PC-3 (cell line): ENCODE measurements at regions not wholly inside any gene's neighbourhood (a gene's known extent, or its start where the extent isn't known, plus 50 kb on each side); places are given as distances from the start of the nearest gene placed in this dataset.

ENCODE experiments used
- ATAC-seq: fragments of 200-7000 bp; cut with Tn5 transposase; 2 replicates; pipeline ENCODE4 v1.9.1; 2020; ENCODE audit warnings: mild to moderate bottlenecking, moderate library complexity
- BruUV-seq: library from RNA; stranded (reverse); fragments of 400-500 nt; replicated peaks from 2 replicates; lab custom pipeline; 2021; lab: Mats Ljungman, UMichigan
- CTCF ChIA-PET: fragments of 300-600 bp; sonication (Branson Sonifier 250); formaldehyde crosslinking; loops from one replicate; lab custom pipeline; 2022; ENCODE audit warnings: antibody characterized with exemption; lab: Charles Lee
- POLR2A ChIA-PET: fragments of 300-600 bp; sonication (Branson Sonifier 250); formaldehyde crosslinking; loops from one replicate; lab custom pipeline; 2022; ENCODE audit warnings: antibody characterized with exemption; ENCODE audit not compliant: unreplicated experiment; lab: Charles Lee
- DNase-seq: peaks from one replicate; pipeline ENCODE4 v3.0.0-alpha.2; 2015
- H2AFZ ChIP-seq: fragments of 300-600 bp; sonication (generic); 2 replicates; pipeline ENCODE4 v1.6.0; 2016; ENCODE audit warnings: antibody characterized with exemption, low read length
- H3F3A ChIP-seq: fragments of 300-600 bp; sonication (generic); one replicate; pipeline ENCODE4 v1.6.0; 2017; ENCODE audit warnings: antibody characterized with exemption, low read length, control low read depth, mild to moderate bottlenecking; ENCODE audit not compliant: unreplicated experiment
- H3K27ac ChIP-seq: fragments of 300-600 bp; sonication (generic); 2 replicates; pipeline ENCODE4 v1.5.1; 2016; ENCODE audit warnings: mild to moderate bottlenecking, low read length
- H3K27me3 ChIP-seq: fragments of 300-600 bp; sonication (generic); 2 replicates; pipeline ENCODE4 v1.6.1; 2016; ENCODE audit warnings: low read length, mixed read lengths
- H3K36me3 ChIP-seq: fragments of 300-600 bp; sonication (generic); 2 replicates; pipeline ENCODE4 v1.6.1; 2016; ENCODE audit warnings: low read depth, mixed run types, low read length, mixed read lengths
- H3K4me1 ChIP-seq: fragments of 300-600 bp; sonication (generic); 2 replicates; pipeline ENCODE4 v1.5.1; 2016; ENCODE audit warnings: low read length; ENCODE audit not compliant: insufficient read depth
- H3K4me2 ChIP-seq: fragments of 300-600 bp; sonication (generic); 2 replicates; pipeline ENCODE4 v1.6.0; 2016; ENCODE audit warnings: low read length
- H3K4me3 ChIP-seq: fragments of 300-600 bp; sonication (generic); 2 replicates; pipeline ENCODE4 v1.5.1; 2016; ENCODE audit warnings: mild to moderate bottlenecking, low read length, mixed read lengths
- H3K79me2 ChIP-seq: fragments of 300-600 bp; sonication (generic); 2 replicates; pipeline ENCODE4 v1.6.1; 2017; ENCODE audit warnings: low read length, mixed read lengths
- H3K9ac ChIP-seq: fragments of 300-600 bp; sonication (generic); 2 replicates; pipeline ENCODE4 v1.6.0; 2016; ENCODE audit warnings: mild to moderate bottlenecking, low read length
- H3K9me2 ChIP-seq: fragments of 300-600 bp; sonication (generic); replicated peaks from 2 replicates; pipeline ENCODE4 v1.6.1; 2016; ENCODE audit warnings: mixed run types, low read length, mixed read lengths
- H3K9me3 ChIP-seq: fragments of 300-600 bp; sonication (generic); 2 replicates; pipeline ENCODE4 v1.6.1; 2016; ENCODE audit warnings: low read length, mixed read lengths
- H4K20me1 ChIP-seq: fragments of 300-600 bp; sonication (generic); 2 replicates; pipeline ENCODE4 v1.6.1; 2016; ENCODE audit warnings: low read length, mixed read lengths
- CTCF ChIP-seq: fragments of 300-600 bp; sonication (generic); conservative IDR thresholded peaks from 2 replicates; pipeline ENCODE4 v1.5.1; 2017; ENCODE audit warnings: antibody characterized with exemption, low read depth, mild to moderate bottlenecking, low read length
- EZH2 ChIP-seq: fragments of 300-600 bp; sonication (generic); IDR thresholded peaks from one replicate; pipeline ENCODE4 v1.6.1; 2017; ENCODE audit warnings: antibody characterized with exemption, mild to moderate bottlenecking, low read length; ENCODE audit not compliant: unreplicated experiment
- EZH2phosphoT487 ChIP-seq: fragments of 300-600 bp; sonication (generic); IDR thresholded peaks from 2 replicates; pipeline ENCODE4 v1.6.1; 2018; ENCODE audit warnings: mild to moderate bottlenecking, antibody characterized with exemption, low read length, borderline replicate concordance
- intact Hi-C: fragments of 100-400 bp; cut with micrococcal nuclease; formaldehyde crosslinking; loops from 2 replicates; pipeline ENCODE4 v1.9.0; 2023

- no peak overlapping the region for H3K9ac ChIP-seq
- CTCF ChIA-PET = no interaction called here
- H3K4me3 ChIP-seq = no peak overlapping the region
- no peaks in the 10 kb centered on the region for H3K36me3 ChIP-seq
- H2AFZ ChIP-seq = no peak overlapping the region
- no peak overlapping the region for H3K4me2 ChIP-seq
- intact Hi-C loops = no loop called here
- POLR2A ChIA-PET = no interaction called here
- ATAC-seq (no peak), DNase-seq (no peak)
- no peak overlapping the region for H3K27ac ChIP-seq
- no peaks in the 10 kb centered on the region for H3K4me1 ChIP-seq
- TF ChIP-seq CTCF = no peak
- TF ChIP-seq EZH2 = no peak
- TF ChIP-seq EZH2phosphoT487 = no peak
- no peaks in the 10 kb centered on the region for H3K27me3 ChIP-seq
- no peaks in the 10 kb centered on the region for H4K20me1 ChIP-seq
- no peaks in the 10 kb centered on the region for H3K9me2 ChIP-seq
- H3K9me3 ChIP-seq = no peaks in the 10 kb centered on the region
- no TSS peak for BruUV-seq
- no peaks in the 10 kb centered on the region for H3K79me2 ChIP-seq
- no peaks in the 10 kb centered on the region for H3F3A ChIP-seq
Measured at GRCh38 chr6:11485271-11485670, 52.3 kb upstream of the TMEM170B start.

GRCh38 chr6:11484441-11484840 is 53.1 kb upstream of the TMEM170B start:
- no TSS peak for BruUV-seq
- ChIA-PET CTCF (no interaction called here), POLR2A (no interaction called here)
- ATAC-seq (no peak), DNase-seq (no peak)
- Histone ChIP-seq H3F3A (no peaks in the 10 kb centered on the region), H3K9me2 (no peaks in the 10 kb centered on the region), H3K4me3 (no peak overlapping the region), H3K4me2 (no peak overlapping the region), H3K36me3 (no peaks in the 10 kb centered on the region), H3K4me1 (no peaks in the 10 kb centered on the region), H3K79me2 (no peaks in the 10 kb centered on the region), H4K20me1 (no peaks in the 10 kb centered on the region), H2AFZ (no peak overlapping the region), H3K9me3 (no peaks in the 10 kb centered on the region), H3K27me3 (no peaks in the 10 kb centered on the region), H3K27ac (no peak overlapping the region), H3K9ac (no peak overlapping the region)
- intact Hi-C loops = no loop called here
- TF ChIP-seq EZH2 = no peak
- no peak for TF ChIP-seq EZH2phosphoT487
- no peak for TF ChIP-seq CTCF

- H4K20me1 ChIP-seq = no peaks in the 10 kb centered on the region
- DNase-seq (no peak), ATAC-seq (no peak)
- ChIA-PET CTCF (no interaction called here), POLR2A (no interaction called here)
- no peak overlapping the region for H3K4me3 ChIP-seq
- H3K36me3 ChIP-seq = no peaks in the 10 kb centered on the region
- H3K4me1 ChIP-seq = no peaks in the 10 kb centered on the region
- H3K4me2 ChIP-seq = no peak overlapping the region
- H3K9me3 ChIP-seq = no peaks in the 10 kb centered on the region
- no peak overlapping the region for H3K27ac ChIP-seq
- H2AFZ ChIP-seq = no peak overlapping the region
- TF ChIP-seq EZH2 (no peak), CTCF (no peak), EZH2phosphoT487 (no peak)
- H3K79me2 ChIP-seq = no peaks in the 10 kb centered on the region
- no peaks in the 10 kb centered on the region for H3K27me3 ChIP-seq
- H3K9me2 ChIP-seq = no peaks in the 10 kb centered on the region
- H3K9ac ChIP-seq = no peak overlapping the region
- no TSS peak for BruUV-seq
- intact Hi-C loops = no loop called here
- H3F3A ChIP-seq = no peaks in the 10 kb centered on the region
Measured at GRCh38 chr6:11482616-11483015, 54.9 kb upstream of the TMEM170B start.
